Upper lobe of left lung (tissue), 4 donors: ENCODE measurements at regions not wholly inside any gene's neighbourhood (a gene's known extent, or its start where the extent isn't known, plus 50 kb on each side); places are given as distances from the start of the nearest gene placed in this dataset.

ENCODE experiments used
- POLR2A ChIP-seq, 4 donors: fragments of 450-650 bp; IDR thresholded peaks; one replicate each; pipeline ENCODE4 v1.5.1; 2016 to 2017; ENCODE audit warnings: antibody characterized with exemption in 4 of 4, mild to moderate bottlenecking in 2 of 4
- POLR2AphosphoS5 ChIP-seq, 2 donors: sonication (generic); formaldehyde crosslinking; IDR thresholded peaks; one replicate each; pipeline ENCODE4 v1.5.1; 2017; ENCODE audit warnings: antibody characterized with exemption in 2 of 2
- TF ChIP-seq, protein P1 (sequence below), 6 experiments: fragments of 450-650 bp in 4 of 6; fragments of 200-600 bp in 2 of 6; sonication (generic) in 2 of 6; IDR thresholded peaks; one replicate each; pipeline ENCODE4 v1.5.1; 2016 to 2019; ENCODE audit warnings: antibody characterized with exemption in 6 of 6

DNA sequence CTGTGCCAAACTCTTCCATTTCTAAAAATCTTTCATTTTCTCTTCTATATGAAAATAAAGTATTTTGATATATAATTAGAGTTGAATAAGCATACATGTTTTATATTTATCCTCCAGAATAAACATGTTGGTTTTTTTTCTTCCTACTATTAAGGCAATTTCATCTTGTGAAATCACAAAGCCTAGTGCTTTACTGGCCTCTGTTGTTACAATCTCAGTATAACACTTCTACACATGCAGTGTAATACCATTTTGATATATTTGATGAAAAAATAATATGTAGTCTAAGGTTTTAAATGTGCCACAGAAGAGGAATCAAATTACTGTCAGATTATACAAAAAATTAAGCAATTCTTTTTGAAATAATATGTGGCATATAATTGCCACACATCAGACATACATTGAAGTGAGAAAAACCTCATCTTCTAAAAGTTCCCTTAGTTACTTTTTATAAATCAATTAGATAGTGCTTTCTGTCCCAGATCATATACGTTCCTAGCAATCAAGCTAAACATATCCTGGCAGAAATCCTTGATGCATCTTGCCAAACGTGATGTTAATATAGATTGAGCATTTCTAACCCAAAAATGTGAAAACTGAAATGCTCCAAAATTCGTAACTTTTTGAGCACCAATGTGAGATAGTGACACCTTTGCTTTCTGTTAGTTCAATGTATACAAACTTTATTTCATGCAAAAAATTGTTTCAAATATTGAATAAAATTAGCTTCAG lies 225.1 kb upstream of the MANEA start:
- TF ChIP-seq, protein P1, sequence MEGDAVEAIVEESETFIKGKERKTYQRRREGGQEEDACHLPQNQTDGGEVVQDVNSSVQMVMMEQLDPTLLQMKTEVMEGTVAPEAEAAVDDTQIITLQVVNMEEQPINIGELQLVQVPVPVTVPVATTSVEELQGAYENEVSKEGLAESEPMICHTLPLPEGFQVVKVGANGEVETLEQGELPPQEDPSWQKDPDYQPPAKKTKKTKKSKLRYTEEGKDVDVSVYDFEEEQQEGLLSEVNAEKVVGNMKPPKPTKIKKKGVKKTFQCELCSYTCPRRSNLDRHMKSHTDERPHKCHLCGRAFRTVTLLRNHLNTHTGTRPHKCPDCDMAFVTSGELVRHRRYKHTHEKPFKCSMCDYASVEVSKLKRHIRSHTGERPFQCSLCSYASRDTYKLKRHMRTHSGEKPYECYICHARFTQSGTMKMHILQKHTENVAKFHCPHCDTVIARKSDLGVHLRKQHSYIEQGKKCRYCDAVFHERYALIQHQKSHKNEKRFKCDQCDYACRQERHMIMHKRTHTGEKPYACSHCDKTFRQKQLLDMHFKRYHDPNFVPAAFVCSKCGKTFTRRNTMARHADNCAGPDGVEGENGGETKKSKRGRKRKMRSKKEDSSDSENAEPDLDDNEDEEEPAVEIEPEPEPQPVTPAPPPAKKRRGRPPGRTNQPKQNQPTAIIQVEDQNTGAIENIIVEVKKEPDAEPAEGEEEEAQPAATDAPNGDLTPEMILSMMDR (IDR thresholded peaks at IDR 0.05): no peak
- TF ChIP-seq POLR2A (IDR thresholded peaks at IDR 0.05) (no peak), POLR2AphosphoS5 (IDR thresholded peaks at IDR 0.05) (no peak)
